HG03039 (cell line): ENCODE measurements at regions not wholly inside any gene's neighbourhood (a gene's known extent, or its start where the extent isn't known, plus 50 kb on each side); places are given as distances from the start of the nearest gene placed in this dataset.

Experiments
- ATAC-seq: cut with Tn5 transposase; IDR thresholded peaks from one replicate; pipeline ENCODE4 v1.9.1; 2021; ENCODE audit warnings: mild to moderate bottlenecking, moderate library complexity; ENCODE audit not compliant: unreplicated experiment

DNA sequence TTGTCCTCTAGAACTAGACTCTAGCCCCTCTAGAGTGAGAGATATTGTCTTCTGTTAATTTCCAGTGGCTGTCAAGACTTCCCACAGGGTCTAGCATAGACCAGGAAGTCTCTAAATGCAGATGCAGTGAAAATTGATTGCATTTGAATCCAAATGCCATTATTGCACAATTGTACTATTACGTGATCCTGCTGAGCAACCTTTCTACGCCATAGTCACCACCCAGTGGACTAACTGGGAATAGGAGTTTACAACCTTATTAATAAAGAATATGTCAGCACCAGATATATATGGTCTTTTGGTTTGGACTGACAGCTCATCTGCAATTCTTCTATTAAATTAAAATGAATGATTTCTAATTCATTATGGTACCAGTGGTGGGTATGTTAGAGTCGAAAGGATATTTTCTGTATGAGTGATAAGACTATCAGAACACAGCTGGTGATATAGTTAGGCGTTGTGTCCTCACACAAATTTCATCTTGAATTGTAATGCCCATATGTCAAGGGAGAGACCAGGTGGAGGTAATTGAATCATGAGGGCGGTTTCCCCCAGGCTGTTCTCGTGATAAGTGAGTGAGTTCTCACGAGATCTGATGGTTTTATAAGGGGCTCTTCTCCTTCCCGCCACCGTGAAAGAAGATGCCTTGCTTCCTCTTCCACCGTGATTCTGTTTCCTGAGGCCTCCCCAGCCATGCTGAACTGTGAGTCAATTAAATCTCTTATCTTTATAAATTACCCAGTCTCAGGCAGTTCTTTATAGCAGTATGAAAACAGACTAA lies 138.9 kb upstream of the CA10 start:
- ATAC-seq: no peak

- ATAC-seq: no peak
Measured at GRCh38 chr17:52294301-52294700, 135.8 kb upstream of the CA10 start.

- ATAC-seq: no peak
Measured at GRCh38 chr17:52287611-52288010, 129.1 kb upstream of the CA10 start.

DNA sequence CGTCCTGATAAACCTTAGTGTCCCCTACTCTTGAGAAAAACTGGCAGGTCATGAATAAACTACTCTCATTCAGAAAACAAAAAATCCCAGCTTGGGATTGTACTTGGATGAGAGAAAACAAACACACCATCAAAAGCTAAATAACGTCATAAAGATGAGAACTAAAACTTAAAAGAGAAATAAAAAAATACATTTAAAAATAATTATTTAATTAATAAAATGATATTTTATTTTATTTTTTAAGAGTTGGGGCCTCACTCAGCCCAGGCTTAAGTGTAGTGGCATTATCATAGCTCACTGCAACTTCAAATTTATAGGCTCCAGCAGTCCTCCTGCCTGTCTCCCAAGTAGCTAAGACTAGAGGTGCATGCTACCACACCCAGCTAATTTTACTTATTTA lies 125.4 kb upstream of the CA10 start:
- no peak for ATAC-seq

DNA sequence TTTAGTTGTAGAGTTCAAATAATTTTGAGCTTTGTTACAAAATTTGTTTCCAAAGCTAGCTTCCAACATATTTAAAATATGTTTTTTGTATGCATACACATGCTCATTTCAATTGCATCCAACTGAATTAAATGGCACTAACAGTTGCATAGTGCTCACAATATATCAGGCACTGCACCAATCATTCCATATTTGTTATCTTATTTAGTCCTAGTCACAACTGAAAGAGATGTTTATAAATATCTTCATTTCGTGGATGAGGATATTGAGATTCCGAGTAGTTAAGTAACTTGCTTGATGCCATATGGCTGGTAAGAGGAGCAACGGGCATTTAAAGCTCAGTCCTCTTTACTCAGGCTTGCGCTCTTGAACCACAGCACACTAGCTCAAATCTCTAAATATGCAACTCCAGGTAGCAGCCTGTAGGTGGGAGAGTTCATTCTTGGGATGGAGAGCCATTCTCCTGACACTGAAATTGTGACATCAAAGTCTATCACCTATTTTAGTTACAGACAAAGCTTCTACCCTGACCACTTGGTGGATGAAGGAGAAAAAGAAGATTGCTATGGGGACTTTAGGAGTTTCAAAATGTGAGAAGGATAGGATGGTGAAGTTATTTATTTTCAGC lies 118.0 kb upstream of the CA10 start:
- no peak for ATAC-seq

DNA sequence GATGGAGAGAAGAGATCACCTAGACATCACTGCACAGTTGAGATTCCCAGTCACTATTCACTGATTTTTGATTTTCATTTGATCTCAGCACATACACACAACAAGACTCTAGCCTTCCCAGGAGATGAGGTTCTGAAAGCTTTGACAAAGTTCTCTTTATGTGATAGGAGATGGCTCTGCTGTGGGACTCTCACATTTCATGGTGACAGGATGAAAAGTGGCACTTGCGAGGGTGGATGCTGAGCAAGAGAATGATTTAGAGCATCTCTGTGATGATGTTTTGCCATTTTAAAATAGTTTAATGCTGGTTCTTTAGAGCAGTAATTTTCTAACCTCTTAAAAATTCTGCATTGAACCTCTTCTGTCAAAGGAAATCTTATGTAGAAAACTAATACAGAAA lies 113.3 kb upstream of the CA10 start:
- no peak for ATAC-seq

GRCh38 chr17:52255347-52255746 lies 96.8 kb upstream of the CA10 start:
- ATAC-seq: no peak

DNA sequence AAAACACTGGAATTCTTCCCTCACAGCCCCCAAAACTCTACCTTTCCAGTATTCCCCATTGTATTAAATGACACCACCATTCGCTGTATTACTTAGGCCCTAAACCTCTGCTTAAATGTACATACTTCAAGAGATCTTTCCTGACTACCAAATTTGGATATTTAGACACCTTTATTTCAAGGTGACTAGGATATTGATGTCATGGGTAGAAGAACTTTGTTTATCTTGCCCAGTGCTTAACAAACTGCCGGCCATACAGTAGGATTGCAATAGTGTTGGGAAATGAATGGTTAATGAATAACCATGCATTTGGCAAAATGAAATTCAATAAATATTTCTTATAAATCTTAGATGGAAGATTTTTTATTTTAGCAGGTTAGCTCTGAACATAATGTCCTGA lies 86.2 kb upstream of the CA10 start:
- no peak for ATAC-seq

DNA sequence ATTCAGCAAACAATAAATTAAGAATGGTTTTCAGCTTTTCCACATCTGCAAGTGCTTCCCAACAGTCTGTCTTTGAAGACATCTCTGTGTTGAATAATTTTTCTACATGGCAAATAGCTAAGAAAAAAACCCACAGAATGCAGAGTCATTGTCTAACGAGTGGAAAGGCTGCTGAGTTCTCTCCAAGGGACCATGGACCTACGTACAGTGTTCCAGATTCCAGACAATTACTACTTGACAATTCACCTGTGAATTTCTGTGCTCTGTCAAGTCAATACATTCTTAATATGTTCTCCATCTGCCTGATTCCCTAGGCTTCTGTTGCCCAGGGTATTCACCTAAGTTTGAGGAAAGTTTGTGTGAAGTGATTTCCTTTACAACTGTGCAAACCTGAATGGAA lies 83.8 kb upstream of the CA10 start:
- no peak for ATAC-seq

DNA sequence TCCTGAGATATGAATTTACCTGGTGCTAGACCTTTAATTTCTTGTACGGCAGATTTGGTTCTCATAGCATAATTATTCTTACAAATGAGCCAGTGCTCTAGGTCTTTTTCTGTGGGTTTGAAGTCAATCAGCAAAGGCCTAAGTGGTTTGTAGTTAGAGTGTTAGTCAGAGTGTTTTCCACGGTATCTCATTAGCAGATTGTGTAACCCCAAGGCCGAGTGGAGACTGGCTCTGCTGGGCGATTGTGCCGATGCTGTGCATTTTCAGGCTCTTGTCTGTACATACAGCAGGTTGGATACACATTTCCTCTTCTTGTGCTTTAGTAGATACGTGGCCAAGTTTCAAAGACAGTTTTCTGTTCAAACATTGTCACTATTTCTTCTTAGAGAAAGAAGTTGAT lies 78.6 kb upstream of the CA10 start:
- no peak for ATAC-seq

DNA sequence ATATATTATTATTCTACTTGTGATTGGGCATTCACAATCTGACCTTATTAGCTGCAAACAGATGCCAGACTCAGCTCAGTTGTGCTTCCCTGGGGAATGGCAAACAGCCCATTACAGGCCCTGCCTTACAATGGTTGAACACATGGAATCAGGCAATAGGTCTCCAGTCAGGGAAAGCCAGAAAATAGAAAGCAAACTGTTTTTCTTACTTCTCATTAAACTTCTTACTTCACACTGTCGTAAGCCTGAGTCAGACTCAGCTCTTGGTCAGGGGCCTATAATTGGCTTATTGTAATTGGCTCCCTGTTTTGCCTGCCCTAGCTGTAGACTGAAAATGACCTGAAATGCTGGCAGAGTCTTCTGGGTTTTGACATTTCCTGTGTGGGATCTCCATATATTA lies 77.0 kb upstream of the CA10 start:
- ATAC-seq: no peak

- ATAC-seq: no peak
Measured at GRCh38 chr17:52233632-52234031, 75.1 kb upstream of the CA10 start.

DNA sequence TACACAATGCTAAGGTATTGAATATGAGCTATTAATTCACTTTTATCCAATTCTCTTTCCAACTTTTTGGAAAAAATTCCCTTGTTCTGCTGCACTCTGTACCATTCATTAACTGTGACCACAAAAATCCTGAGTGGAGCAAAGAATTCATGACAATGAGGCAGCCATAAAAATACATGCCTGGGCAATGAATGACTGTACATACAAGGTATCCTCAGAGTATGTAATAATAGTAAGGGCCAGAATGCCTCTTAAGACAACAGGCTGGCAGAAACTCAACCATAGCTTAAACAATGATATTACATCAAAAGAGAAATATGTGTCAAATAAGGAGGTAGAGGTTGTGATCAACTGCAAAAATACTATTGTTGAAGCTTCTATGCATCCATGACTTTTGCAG lies 74.7 kb upstream of the CA10 start:
- no peak for ATAC-seq

DNA sequence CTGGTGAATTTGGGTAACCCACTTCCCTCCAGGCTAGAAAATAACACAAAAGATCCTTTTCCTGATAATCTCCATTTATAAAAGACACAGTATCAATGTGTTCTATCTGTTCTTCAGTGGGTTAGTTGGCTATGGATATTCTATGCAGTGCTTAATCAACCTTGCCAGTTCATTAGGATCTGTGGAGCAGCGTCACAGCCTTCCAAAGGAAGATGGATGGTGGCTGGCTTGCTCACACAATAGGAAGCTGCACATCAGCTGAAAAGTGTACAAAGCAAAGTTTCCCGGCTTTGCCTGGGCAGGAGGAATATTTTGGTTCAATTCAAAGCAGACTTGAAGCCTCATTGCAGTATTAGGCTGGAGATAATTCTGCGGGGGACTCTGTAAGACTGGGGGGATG lies 70.3 kb upstream of the CA10 start:
- no peak for ATAC-seq

DNA sequence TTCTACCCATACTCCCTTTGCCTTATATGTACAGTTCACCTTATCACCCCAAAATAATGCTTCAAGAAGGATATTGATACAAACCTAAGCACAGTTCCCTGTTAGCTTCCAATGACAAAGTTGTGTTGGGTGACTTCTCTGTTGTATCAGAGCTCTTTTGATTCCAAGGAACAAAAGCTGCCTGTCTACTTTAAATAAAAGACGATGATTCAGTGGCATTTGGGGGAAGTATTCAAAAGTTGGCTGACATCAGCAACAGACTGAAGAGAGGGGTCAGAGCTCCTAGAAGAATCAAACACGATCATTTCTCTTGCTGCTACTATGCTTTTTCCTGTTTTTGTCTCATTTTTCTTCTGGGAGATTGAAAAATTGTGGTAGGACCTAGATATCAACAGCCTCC lies 69.4 kb upstream of the CA10 start:
- ATAC-seq: no peak

DNA sequence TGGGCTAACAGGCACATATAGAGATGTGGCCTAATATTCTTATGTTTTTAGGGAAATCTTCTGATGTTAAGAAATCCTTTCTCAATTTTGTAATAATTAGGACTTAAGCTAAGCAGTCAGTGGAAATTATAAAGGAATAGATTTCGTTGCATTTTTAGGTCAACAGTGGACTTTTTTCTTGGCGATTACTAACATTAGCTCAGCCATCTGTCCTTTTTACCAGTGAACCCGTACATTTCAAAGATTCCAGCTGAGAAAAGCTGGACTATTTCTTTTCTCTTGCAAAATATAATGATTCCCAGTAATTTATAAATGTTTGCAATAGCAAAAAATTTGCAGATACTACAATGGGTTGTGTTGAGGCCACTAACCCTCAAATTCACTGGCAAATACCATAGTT lies 54.9 kb upstream of the CA10 start:
- no peak for ATAC-seq

- no peak for ATAC-seq
Measured at GRCh38 chr17:52212851-52213250, 54.3 kb upstream of the CA10 start.

- ATAC-seq: no peak
Measured at GRCh38 chr17:52209507-52209906, 51.0 kb upstream of the CA10 start.
